DMS79 (cell line): ENCODE measurements at regions not wholly inside any gene's neighbourhood (a gene's known extent, or its start where the extent isn't known, plus 50 kb on each side); places are given as distances from the start of the nearest gene placed in this dataset.
A peak's percentile ranks its signal among the peaks of the same experiment; 100 is the strongest.
"Not testable (repeated sequence)": the region's sequence is repeated elsewhere in the genome, so short reads cannot be mapped to it uniquely, and the experiment has no call there.

Experiments
- DNase-seq: peaks from one replicate; lab custom pipeline; 2025; lab: John Stamatoyannopoulos, UW

DNA sequence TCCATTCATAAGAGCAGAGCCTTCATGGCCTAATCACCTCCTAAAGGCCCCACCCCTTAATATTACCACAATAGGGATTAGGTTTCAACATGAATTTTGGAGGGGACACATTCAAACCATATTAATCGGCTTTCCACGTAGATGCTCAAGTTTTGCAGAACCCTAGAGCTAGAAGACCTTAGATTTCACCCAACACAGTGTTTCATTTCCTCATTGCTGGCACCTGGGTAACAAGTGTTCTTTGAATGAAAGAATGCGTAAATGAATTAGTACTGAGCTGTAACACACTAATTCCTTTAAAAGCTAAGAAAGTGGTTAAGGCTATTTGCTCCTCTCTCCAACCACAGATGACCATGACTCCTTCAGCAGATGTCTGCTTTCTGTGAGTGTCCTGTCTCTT, 252.5 kb downstream of the SMAD2 start:
- no peak for DNase-seq

GRCh38 chr18:47669815-47670214, 260.6 kb downstream of the SMAD2 start:
- DNase-seq, result no peak

- no peak for DNase-seq
Measured at GRCh38 chr18:47658498-47658897, 272.0 kb downstream of the SMAD2 start.

- DNase-seq, result no peak
Measured at GRCh38 chr18:47654988-47655387, 275.5 kb downstream of the SMAD2 start.

DNA sequence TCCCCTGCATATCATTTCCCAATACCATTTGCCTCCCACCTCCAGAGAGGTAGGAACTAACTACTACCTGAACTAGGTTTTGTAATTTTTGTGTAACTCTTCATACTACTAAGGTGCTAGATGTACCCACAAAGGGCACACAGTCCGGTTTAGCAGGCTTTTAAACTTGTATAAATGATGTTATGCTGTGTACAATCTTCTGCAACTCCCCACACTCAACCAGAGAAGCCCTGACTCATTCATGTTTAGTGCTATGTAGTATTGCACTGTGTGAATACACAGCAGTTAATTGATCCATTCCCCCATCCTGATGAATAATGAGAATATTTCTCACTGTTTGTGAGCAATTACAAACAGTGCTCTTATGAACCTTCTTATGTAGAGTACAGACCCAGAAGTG, 285.6 kb downstream of the SMAD2 start:
- DNase-seq, result no peak

GRCh38 chr18:47637551-47637950, 292.9 kb downstream of the SMAD2 start:
- DNase-seq, result not testable (repeated sequence)

- DNase-seq, result no peak
Measured at GRCh38 chr18:47635416-47635815, 295.0 kb downstream of the SMAD2 start.

GRCh38 chr18:47632970-47633635, 297.4 kb downstream of the SMAD2 start:
- no peak for DNase-seq

DNA sequence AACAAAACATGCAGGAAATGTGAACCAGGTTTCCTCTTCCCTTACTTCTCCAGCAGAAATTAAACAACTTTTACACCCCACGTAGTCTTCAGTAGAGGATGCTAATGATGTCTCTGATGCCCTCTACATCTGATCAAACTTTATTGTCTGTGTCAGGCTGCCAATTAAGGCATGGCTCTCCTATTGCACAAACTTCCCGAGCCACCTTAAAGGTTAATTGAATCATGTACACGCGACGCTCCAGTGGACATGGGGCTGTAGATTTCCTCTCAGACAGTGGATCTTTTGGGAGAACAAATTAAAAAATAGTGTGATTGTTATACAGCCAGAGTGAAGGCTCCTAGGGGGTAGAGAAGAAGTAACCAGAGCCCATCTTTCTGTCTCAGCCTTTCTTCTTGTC, 301.6 kb downstream of the SMAD2 start:
- DNase-seq, result no peak

- DNase-seq, result no peak
Measured at GRCh38 chr18:47628240-47628781, 302.1 kb downstream of the SMAD2 start.

- no peak for DNase-seq
Measured at GRCh38 chr18:47627030-47627429, 303.4 kb downstream of the SMAD2 start.

GRCh38 chr18:47619771-47620448, 310.5 kb downstream of the SMAD2 start:
- no peak for DNase-seq

DNA sequence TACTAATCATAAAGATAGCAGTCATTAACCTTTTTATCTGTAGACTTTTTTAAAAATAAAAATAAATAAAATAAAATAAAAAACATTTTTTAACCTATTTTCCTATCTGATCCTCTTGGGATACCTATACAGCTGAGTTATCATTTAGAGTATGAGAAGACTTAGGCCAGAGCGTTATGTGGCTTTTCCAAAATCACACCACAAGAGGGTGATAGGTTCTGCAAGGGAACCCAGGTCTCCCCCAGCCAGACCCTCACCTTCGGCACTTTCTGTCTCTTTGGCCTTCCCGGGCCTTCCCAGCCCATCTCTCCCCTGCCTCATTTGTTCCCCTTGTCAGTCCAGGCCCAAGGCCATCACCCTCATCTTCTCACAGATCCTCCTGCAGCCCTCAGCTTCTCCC, 311.7 kb downstream of the SMAD2 start:
- DNase-seq, result no peak

GRCh38 chr18:47615043-47615442, 315.4 kb downstream of the SMAD2 start:
- no peak for DNase-seq

GRCh38 chr18:47613929-47614328, 316.5 kb downstream of the SMAD2 start:
- no peak for DNase-seq

GRCh38 chr18:47611649-47612048, 318.8 kb downstream of the SMAD2 start:
- no peak for DNase-seq

GRCh38 chr18:47606526-47606925, 323.9 kb downstream of the SMAD2 start:
- no peak for DNase-seq

- DNase-seq, result peak; percentile 60
Measured at GRCh38 chr18:47605093-47605492, 325.4 kb downstream of the SMAD2 start.

DNA sequence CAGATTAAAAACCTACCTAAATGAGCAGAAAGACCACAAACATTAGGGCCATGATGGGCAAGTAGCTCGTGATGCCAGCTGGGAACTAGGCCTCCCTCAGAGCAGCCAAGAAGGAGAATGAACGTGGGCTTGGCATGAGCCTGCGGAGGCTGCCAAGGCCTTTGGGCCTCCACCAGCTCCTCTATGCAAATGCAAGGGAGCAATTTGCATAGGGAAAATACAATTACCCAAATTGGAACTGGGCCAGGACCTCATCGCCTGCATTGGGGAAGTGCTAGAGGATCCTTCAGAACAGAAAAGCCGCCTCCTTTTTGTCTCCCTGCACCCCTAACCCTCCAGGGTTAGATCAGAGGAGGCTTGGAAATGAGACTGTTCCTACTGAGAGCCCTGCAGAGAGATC, 326.4 kb downstream of the SMAD2 start:
- no peak for DNase-seq

- DNase-seq, result no peak
Measured at GRCh38 chr18:47603158-47603557, 327.3 kb downstream of the SMAD2 start.

GRCh38 chr18:47602273-47602897, 328.1 kb downstream of the SMAD2 start:
- no peak for DNase-seq

- no peak for DNase-seq
Measured at GRCh38 chr18:47601581-47602272, 328.7 kb downstream of the SMAD2 start.
